MM.1S (cell line): ENCODE measurements at regions not wholly inside any gene's neighbourhood (a gene's known extent, or its start where the extent isn't known, plus 50 kb on each side); places are given as distances from the start of the nearest gene placed in this dataset.

ENCODE experiments used
- DNase-seq: peaks from one replicate; pipeline ENCODE4 v3.0.0-alpha.2; 2015
- H2AFZ ChIP-seq: fragments of 300-600 bp; sonication (generic); 2 replicates; pipeline ENCODE4 v1.6.0; 2016; ENCODE audit warnings: antibody characterized with exemption, low read length
- H3F3A ChIP-seq: fragments of 300-600 bp; sonication (generic); 2 replicates; pipeline ENCODE4 v1.6.1; 2016; ENCODE audit warnings: mild to moderate bottlenecking, antibody characterized with exemption, low read length, moderate library complexity, mixed read lengths; ENCODE audit not compliant: insufficient read depth
- H3K27ac ChIP-seq: fragments of 300-600 bp; sonication (generic); 2 replicates; pipeline ENCODE4 v1.5.1; 2016; ENCODE audit warnings: mild to moderate bottlenecking, low read length
- H3K27me3 ChIP-seq: fragments of 300-600 bp; sonication (generic); replicated peaks from 2 replicates; pipeline ENCODE4 v1.6.0; 2016; ENCODE audit warnings: low read length; ENCODE audit not compliant: insufficient read depth
- H3K36me3 ChIP-seq: fragments of 300-600 bp; sonication (generic); replicated peaks from 2 replicates; pipeline ENCODE4 v1.6.1; 2016; ENCODE audit warnings: mild to moderate bottlenecking, low read length, mixed read lengths; ENCODE audit not compliant: insufficient read depth
- H3K4me1 ChIP-seq: fragments of 300-600 bp; sonication (generic); 2 replicates; pipeline ENCODE4 v1.6.1; 2016; ENCODE audit warnings: low read length, mixed read lengths
- H3K4me2 ChIP-seq: fragments of 300-600 bp; sonication (generic); 2 replicates; pipeline ENCODE4 v1.6.0; 2016; ENCODE audit warnings: low read depth, low read length
- H3K4me3 ChIP-seq: fragments of 300-600 bp; sonication (generic); 2 replicates; pipeline ENCODE4 v1.5.1; 2016; ENCODE audit warnings: low read length, mixed read lengths
- H3K79me2 ChIP-seq: fragments of 300-600 bp; sonication (generic); 2 replicates; pipeline ENCODE4 v1.6.1; 2016; ENCODE audit warnings: mixed run types, low read length, mixed read lengths
- H3K9ac ChIP-seq: fragments of 300-600 bp; sonication (generic); 2 replicates; pipeline ENCODE4 v1.6.1; 2016; ENCODE audit warnings: low read length, mixed read lengths
- H3K9me2 ChIP-seq: fragments of 300-600 bp; sonication (generic); replicated peaks from 2 replicates; pipeline ENCODE4 v1.6.1; 2016; ENCODE audit warnings: mild to moderate bottlenecking, low read length, mixed read lengths; ENCODE audit not compliant: insufficient read depth
- H3K9me3 ChIP-seq: fragments of 300-600 bp; sonication (generic); replicated peaks from 2 replicates; pipeline ENCODE4 v1.6.1; 2016; ENCODE audit warnings: mild to moderate bottlenecking, low read length, mixed read lengths; ENCODE audit not compliant: insufficient read depth
- H4K20me1 ChIP-seq: fragments of 300-600 bp; sonication (generic); 2 replicates; pipeline ENCODE4 v1.6.1; 2016; ENCODE audit warnings: mild to moderate bottlenecking, low read length, moderate library complexity, mixed read lengths; ENCODE audit not compliant: insufficient read depth
- CTCF ChIP-seq: fragments of 300-600 bp; sonication (generic); IDR thresholded peaks from 2 replicates; pipeline ENCODE4 v1.5.1; 2016; ENCODE audit warnings: antibody characterized with exemption, low read length, mixed read lengths
- EZH2 ChIP-seq: fragments of 300-600 bp; sonication (generic); optimal IDR thresholded peaks from 2 replicates; pipeline ENCODE3; 2017; ENCODE audit warnings: low read depth, mild to moderate bottlenecking, antibody characterized with exemption, low read length, mixed read lengths
- EZH2phosphoT487 ChIP-seq: fragments of 300-600 bp; sonication (generic); IDR thresholded peaks from 2 replicates; pipeline ENCODE4 v1.6.1; 2018; ENCODE audit warnings: antibody characterized with exemption, low read length

- Histone ChIP-seq H3K36me3 (no peaks in the 10 kb centered on the region), H3K9ac (no peak overlapping the region), H3K79me2 (no peaks in the 10 kb centered on the region), H3K4me2 (no peak overlapping the region), H3K9me3 (no peaks in the 10 kb centered on the region), H4K20me1 (no peaks in the 10 kb centered on the region), H2AFZ (no peak overlapping the region), H3F3A (no peaks in the 10 kb centered on the region), H3K9me2 (no peaks in the 10 kb centered on the region), H3K27me3 (no peaks in the 10 kb centered on the region), H3K27ac (no peak overlapping the region), H3K4me1 (no peaks in the 10 kb centered on the region), H3K4me3 (no peak overlapping the region)
- DNase-seq, result no peak
- TF ChIP-seq CTCF (no peak), EZH2phosphoT487 (no peak), EZH2 (no peak)
These were observed 221.9 kb downstream of the NDUFA10 start for GRCh38 chr2:239803102-239803765.

- no peaks in the 10 kb centered on the region for H3K79me2 ChIP-seq
- H3K4me1 ChIP-seq, result no peaks in the 10 kb centered on the region
- H3K4me2 ChIP-seq, result no peak overlapping the region
- no peak overlapping the region for H3K27ac ChIP-seq
- H3K36me3 ChIP-seq, result no peaks in the 10 kb centered on the region
- H2AFZ ChIP-seq, result no peak overlapping the region
- no peaks in the 10 kb centered on the region for H3K9me2 ChIP-seq
- no peaks in the 10 kb centered on the region for H4K20me1 ChIP-seq
- TF ChIP-seq EZH2 (no peak), EZH2phosphoT487 (no peak), CTCF (no peak)
- H3K9ac ChIP-seq, result no peak overlapping the region
- no peaks in the 10 kb centered on the region for H3K9me3 ChIP-seq
- DNase-seq, result no peak
- no peak overlapping the region for H3K4me3 ChIP-seq
- H3K27me3 ChIP-seq, result no peaks in the 10 kb centered on the region
- no peaks in the 10 kb centered on the region for H3F3A ChIP-seq
These were observed 222.9 kb downstream of the NDUFA10 start for GRCh38 chr2:239802185-239802649.

- H3K9me3 ChIP-seq, result no peaks in the 10 kb centered on the region
- no peaks in the 10 kb centered on the region for H3K36me3 ChIP-seq
- DNase-seq, result no peak
- H3K27me3 ChIP-seq, result no peaks in the 10 kb centered on the region
- no peak overlapping the region for H3K9ac ChIP-seq
- H3K4me2 ChIP-seq, result no peak overlapping the region
- no peak overlapping the region for H3K27ac ChIP-seq
- TF ChIP-seq CTCF, result no peak
- TF ChIP-seq EZH2phosphoT487, result no peak
- TF ChIP-seq EZH2, result no peak
- H4K20me1 ChIP-seq, result no peaks in the 10 kb centered on the region
- no peak overlapping the region for H3K4me3 ChIP-seq
- H2AFZ ChIP-seq, result no peak overlapping the region
- H3K79me2 ChIP-seq, result no peaks in the 10 kb centered on the region
- no peaks in the 10 kb centered on the region for H3F3A ChIP-seq
- no peaks in the 10 kb centered on the region for H3K4me1 ChIP-seq
- H3K9me2 ChIP-seq, result no peaks in the 10 kb centered on the region
These were observed 223.5 kb downstream of the NDUFA10 start for GRCh38 chr2:239801404-239802184.
